NCI-H460 (cell line): ENCODE measurements at regions not wholly inside any gene's neighbourhood (a gene's known extent, or its start where the extent isn't known, plus 50 kb on each side); places are given as distances from the start of the nearest gene placed in this dataset.

Experiments used
- DNase-seq: peaks from one replicate; pipeline ENCODE4 v3.0.0-alpha.2; 2016; ENCODE audit warnings: low read depth; ENCODE audit errors: extremely low read depth

GRCh38 chr10:57249615-57250281, 888.7 kb upstream of the ZWINT start:
- DNase-seq = no peak

GRCh38 chr10:57247271-57247670, 886.2 kb upstream of the ZWINT start:
- DNase-seq = no peak

- DNase-seq = no peak
Observed at GRCh38 chr10:57225920-57226319, 864.9 kb upstream of the ZWINT start.

- no peak for DNase-seq
Observed at GRCh38 chr10:57224811-57225210, 863.8 kb upstream of the ZWINT start.

- DNase-seq = no peak
Observed at GRCh38 chr10:57222603-57223002, 861.5 kb upstream of the ZWINT start.

GRCh38 chr10:57222129-57222528, 861.1 kb upstream of the ZWINT start:
- DNase-seq = no peak

GRCh38 chr10:57221674-57222073, 860.6 kb upstream of the ZWINT start:
- DNase-seq = no peak

- no peak for DNase-seq
Observed at GRCh38 chr10:57218382-57218781, 857.3 kb upstream of the ZWINT start.

GRCh38 chr10:57202356-57202755, 841.3 kb upstream of the ZWINT start:
- no peak for DNase-seq

GRCh38 chr10:57188846-57189245, 827.8 kb upstream of the ZWINT start:
- no peak for DNase-seq

- no peak for DNase-seq
Observed at GRCh38 chr10:57186201-57186600, 825.1 kb upstream of the ZWINT start.

- no peak for DNase-seq
Observed at GRCh38 chr10:57169597-57169996, 808.5 kb upstream of the ZWINT start.

GRCh38 chr10:57168611-57169240, 807.7 kb upstream of the ZWINT start:
- DNase-seq = peak; percentile 15

- no peak for DNase-seq
Observed at GRCh38 chr10:57165671-57166070, 804.6 kb upstream of the ZWINT start.

- no peak for DNase-seq
Observed at GRCh38 chr10:57162231-57162630, 801.2 kb upstream of the ZWINT start.

GRCh38 chr10:57161157-57161556, 800.1 kb upstream of the ZWINT start:
- no peak for DNase-seq

GRCh38 chr10:57145548-57145947, 784.5 kb upstream of the ZWINT start:
- no peak for DNase-seq

- no peak for DNase-seq
Observed at GRCh38 chr10:57142925-57143576, 782.0 kb upstream of the ZWINT start.

GRCh38 chr10:57141708-57142107, 780.6 kb upstream of the ZWINT start:
- DNase-seq = no peak

GRCh38 chr10:57119684-57120083, 758.6 kb upstream of the ZWINT start:
- DNase-seq = no peak

GRCh38 chr10:57113545-57113944, 752.5 kb upstream of the ZWINT start:
- no peak for DNase-seq

GRCh38 chr10:57102236-57102635, 741.2 kb upstream of the ZWINT start:
- DNase-seq = no peak
